Right lobe of liver (tissue), 6 donors: ENCODE measurements at regions not wholly inside any gene's neighbourhood (a gene's known extent, or its start where the extent isn't known, plus 50 kb on each side); places are given as distances from the start of the nearest gene placed in this dataset.
"Not testable (repeated sequence)": the region's sequence is repeated elsewhere in the genome, so short reads cannot be mapped to it uniquely, and the experiment has no call there.

Experiments
- ATAC-seq, 4 donors: fragments of 200-7000 bp; cut with Tn5 transposase; one replicate each; pipeline ENCODE4 v1.9.1; 2020; ENCODE audit warnings: mild to moderate bottlenecking in 4 of 4, moderate library complexity in 4 of 4
- DNase-seq, 3 donors: peaks; one replicate each; pipeline ENCODE4 v3.0.0-alpha.2; 2020
- H3K27ac ChIP-seq, 3 donors: fragments of 200-600 bp; one replicate each; pipeline ENCODE4 v1.8.0; 2022
- H3K27me3 ChIP-seq, 2 donors: fragments of 200-600 bp; one replicate each; pipeline ENCODE4 v1.8.0; 2022
- H3K36me3 ChIP-seq, 4 donors: fragments of 200-600 bp; sonication (generic) in 1 of 4; one replicate each; pipeline versions ENCODE4 v1.5.1 to v1.8.0; 2017 to 2022; ENCODE audit warnings: control low read depth in 1 of 4
- H3K4me1 ChIP-seq, 4 donors: fragments of 200-600 bp; sonication (generic) in 1 of 4; one replicate each; pipeline versions ENCODE4 v1.5.1 to v1.8.0; 2017 to 2022; ENCODE audit warnings: control low read depth in 1 of 4
- H3K4me3 ChIP-seq, 3 donors: fragments of 200-600 bp; one replicate each; pipeline ENCODE4 v1.8.0; 2022
- H3K9me3 ChIP-seq, 4 donors: fragments of 200-600 bp; sonication (generic) in 1 of 4; one replicate each; pipeline versions ENCODE4 v1.5.1 to v1.8.0; 2017 to 2022; ENCODE audit warnings: control low read depth in 1 of 4
- CTCF ChIP-seq, 4 donors: fragments of 200-600 bp in 3 of 4; fragments of 450-650 bp in 1 of 4; IDR thresholded peaks; one replicate each; pipeline versions ENCODE4 v1.5.1 to v1.8.0; 2016 to 2022; ENCODE audit warnings: antibody characterized with exemption in 4 of 4, mild to moderate bottlenecking in 2 of 4
- POLR2A ChIP-seq: fragments of 450-650 bp; IDR thresholded peaks from one replicate; pipeline ENCODE4 v1.6.1; 2017; ENCODE audit warnings: antibody characterized with exemption, mild to moderate bottlenecking
- WGBS: methylation state at CpG from one replicate; pipeline ENCODE4 v1.1.6; 2018; ENCODE audit warnings: low coverage, low lambda C conversion rate; ENCODE audit not compliant: insufficient coverage; ENCODE audit errors: missing lambda C conversion rate; 5-methylcytosine and 5-hydroxymethylcytosine counted together
- intact Hi-C, 2 donors: fragments of 100-400 bp; cut with DNase I; formaldehyde crosslinking; loops; one replicate each; pipeline versions ENCODE4 v1.11.2 to v1.14.1; 2022
- donor health status: DM: no; HTN: yes; CAD: no.
- donor health status: DM: no; HTN: no; CAD: no.
- donor health status: DM: no; HTN: no; CAD: no.
- donor health status: DM: no; HTN: yes; CAD: no.
- donor health status: DM: no; HTN: yes; CAD: no.

GRCh38 chr22:34414467-34415440 is 494.5 kb upstream of the LARGE1 start:
- intact Hi-C loops, result loop anchor here in 1 of 2 donors (10.0 kb wide), 1 partner anchor 610 kb away; no protein-coding TSS in a partner anchor
- WGBS, result 28% methylated on average over 4 of the region's 4 CpGs
- peak; percentile 53 to 87 (median 56) for TF ChIP-seq CTCF (IDR thresholded peaks at IDR 0.05)
- TF ChIP-seq POLR2A, result no peak
- Histone ChIP-seq H3K4me1 (no peaks in the 10 kb centered on the region), H3K27ac (no peak overlapping the region), H3K36me3 (no peaks in the 10 kb centered on the region), H3K27me3 (peaks cover 0 to 5% of the 10 kb centered on the region in 2 donors), H3K9me3 (no peaks in the 10 kb centered on the region), H3K4me3 (no peak overlapping the region)
- peak; percentile 85 to 96 (median 88) for ATAC-seq
- peak; percentile 38 to 69 (median 69) for DNase-seq

- Histone ChIP-seq H3K27ac (no peak overlapping the region), H3K9me3 (no peaks in the 10 kb centered on the region), H3K27me3 (no peaks in the 10 kb centered on the region), H3K4me3 (no peak overlapping the region), H3K36me3 (no peaks in the 10 kb centered on the region), H3K4me1 (no peaks in the 10 kb centered on the region)
- intact Hi-C loops, result loop anchor here in 1 of 2 donors (10.0 kb wide), 1 partner anchor 609 kb away; no protein-coding TSS in a partner anchor
- 41% methylated on average over 7 of the region's 7 CpGs for WGBS
- DNase-seq (no peak), ATAC-seq (no peak)
- TF ChIP-seq POLR2A (no peak), CTCF (IDR thresholded peaks at IDR 0.05) (no peak)
Observed at GRCh38 chr22:34416022-34416860, 496.0 kb upstream of the LARGE1 start.

- H3K27ac ChIP-seq, H3K4me3 ChIP-seq, H3K27me3 ChIP-seq, H3K9me3 ChIP-seq, DNase-seq, ATAC-seq, H3K36me3 ChIP-seq, intact Hi-C loops, H3K4me1 ChIP-seq: not testable (repeated sequence)
- 57% methylated on average over 8 of the region's 8 CpGs for WGBS
Observed at GRCh38 chr22:34422948-34423347, 502.7 kb upstream of the LARGE1 start.

- TF ChIP-seq CTCF (IDR thresholded peaks at IDR 0.05), result no peak
- no peak for TF ChIP-seq POLR2A
- no peaks in the 10 kb centered on the region for H3K27me3 ChIP-seq
- DNase-seq (no peak), ATAC-seq (no peak)
- no peaks in the 10 kb centered on the region for H3K4me1 ChIP-seq
- H3K27ac ChIP-seq, result no peak overlapping the region
- H3K9me3 ChIP-seq, result no peaks in the 10 kb centered on the region
- WGBS, result 58% methylated on average over 4 of the region's 4 CpGs
- no peaks in the 10 kb centered on the region for H3K36me3 ChIP-seq
- H3K4me3 ChIP-seq, result no peak overlapping the region
- intact Hi-C loops, result no loop called here
Observed at GRCh38 chr22:34427436-34427835, 507.2 kb upstream of the LARGE1 start.
